Stimulated activated CD4-positive, alpha-beta T cell treated with anti-CD3 and anti-CD28 coated beads, Interleukin-15, amount 100 ng/mL, for 24 hours (primary cell): ENCODE measurements at regions not wholly inside any gene's neighbourhood (a gene's known extent, or its start where the extent isn't known, plus 50 kb on each side); places are given as distances from the start of the nearest gene placed in this dataset.
"Not testable (repeated sequence)": the region's sequence is repeated elsewhere in the genome, so short reads cannot be mapped to it uniquely, and the experiment has no call there.

Source experiments
- DNase-seq: peaks from one replicate; pipeline ENCODE4 v3.0.0-alpha.2; 2020

DNA sequence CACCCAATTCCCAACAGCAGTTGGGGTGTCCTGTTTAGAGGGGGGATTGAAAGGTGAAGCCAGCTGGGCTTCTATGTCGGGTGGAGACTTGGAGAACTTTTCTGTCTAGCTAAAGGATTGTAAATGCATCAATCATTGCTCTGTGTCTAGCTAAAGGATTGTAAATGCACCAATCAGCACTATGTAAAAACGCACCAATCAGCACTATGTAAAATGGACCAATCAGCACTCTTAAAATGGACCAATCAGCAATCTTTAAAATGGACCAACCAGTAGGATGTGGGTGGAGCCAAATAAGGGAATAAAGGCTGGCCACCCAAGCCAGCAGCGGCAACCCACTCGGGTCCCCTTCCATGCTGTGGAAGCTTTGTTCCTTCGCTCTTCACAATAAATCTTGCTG, 1518.6 kb upstream of the RAG2 start:
- not testable (repeated sequence) for DNase-seq

GRCh38 chr11:38115381-38115780, 1517.3 kb upstream of the RAG2 start:
- DNase-seq, result not testable (repeated sequence)

GRCh38 chr11:38100836-38101462, 1502.9 kb upstream of the RAG2 start:
- no peak for DNase-seq

DNA sequence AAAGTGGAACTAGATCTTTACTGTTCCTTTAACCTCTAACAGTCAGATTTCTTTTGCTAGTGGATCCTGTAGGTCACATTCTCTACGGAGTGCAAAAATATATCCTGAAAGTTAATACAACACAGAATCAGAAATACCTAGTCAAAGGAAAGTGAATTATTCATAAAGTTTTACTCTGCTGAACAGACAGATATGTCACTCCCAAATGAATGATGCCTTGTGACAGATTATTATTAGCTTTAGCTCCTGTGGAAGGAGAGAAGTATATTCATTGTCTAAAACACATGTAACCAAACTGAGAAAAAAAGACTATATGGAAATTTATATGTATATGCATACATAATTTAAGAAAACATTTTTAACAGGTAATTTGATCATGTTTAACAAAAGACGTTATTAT, 1497.2 kb upstream of the RAG2 start:
- DNase-seq, result no peak

DNA sequence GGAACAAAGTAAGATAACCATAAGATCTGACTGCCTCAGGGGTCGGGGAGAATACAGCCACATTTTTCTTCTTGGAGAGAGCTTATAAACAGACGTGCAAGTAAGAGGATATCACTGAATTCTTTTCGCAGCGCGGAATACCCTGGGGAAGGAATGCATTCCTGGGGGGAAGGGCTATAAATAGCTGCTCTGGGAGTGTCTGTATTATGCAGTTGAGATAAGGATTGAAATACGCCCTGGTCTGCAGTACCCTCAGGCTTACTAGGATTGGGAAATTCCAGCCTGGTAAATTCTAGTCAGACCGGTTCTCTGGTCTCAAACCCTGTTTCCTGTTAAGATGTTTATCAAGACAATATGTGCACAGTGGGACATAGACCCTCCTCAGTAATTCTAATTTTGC, 1491.7 kb upstream of the RAG2 start:
- DNase-seq, result no peak

DNA sequence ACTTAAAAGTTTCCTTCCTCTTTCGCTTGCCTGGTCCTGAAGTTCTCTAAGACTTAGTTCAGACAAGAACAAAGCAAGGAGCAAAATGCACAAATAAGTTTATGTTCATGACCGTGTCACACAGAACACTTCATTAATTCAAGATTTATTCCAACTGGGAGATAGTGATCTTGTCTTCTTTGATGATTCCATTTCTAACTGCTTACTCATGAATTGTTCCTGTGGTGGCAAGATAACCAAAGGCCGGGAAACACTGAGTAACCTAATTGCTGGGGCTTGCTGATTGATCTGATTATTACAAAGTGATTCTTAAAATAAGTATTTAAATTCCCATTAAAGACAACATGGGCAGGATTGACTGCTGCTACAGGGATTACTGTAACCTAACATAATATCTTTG, 1462.9 kb upstream of the RAG2 start:
- DNase-seq, result no peak

GRCh38 chr11:38060136-38060535, 1462.1 kb upstream of the RAG2 start:
- no peak for DNase-seq

DNA sequence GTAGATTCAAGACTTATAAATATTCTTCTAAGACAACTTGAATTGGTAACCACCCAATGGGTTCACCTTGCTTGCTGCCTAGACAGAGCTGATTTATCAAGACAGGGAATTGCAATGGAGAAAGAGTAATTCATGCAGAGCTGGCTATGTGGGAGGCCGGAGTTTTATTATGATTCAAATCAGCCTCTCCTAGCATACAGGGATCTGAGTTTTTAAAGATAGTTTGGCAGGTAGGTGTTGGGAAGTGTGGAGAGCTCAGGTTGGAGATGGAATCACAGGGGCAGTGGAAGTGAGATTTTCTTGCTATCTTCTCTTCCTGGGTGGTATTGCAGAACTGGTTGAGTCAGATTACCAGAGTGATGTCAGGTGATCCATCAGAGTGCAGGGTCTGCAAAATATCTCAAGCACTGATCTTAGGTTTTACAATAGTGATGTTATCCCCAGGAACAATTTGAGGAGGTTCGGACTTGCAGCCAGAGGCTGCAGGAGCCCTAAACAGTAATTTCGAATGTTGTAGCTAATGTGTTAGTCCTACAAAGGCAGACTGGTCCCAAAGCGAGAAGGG, 1448.6 kb upstream of the RAG2 start:
- no peak for DNase-seq

GRCh38 chr11:38043060-38043459, 1445.0 kb upstream of the RAG2 start:
- DNase-seq, result no peak

- DNase-seq, result no peak
Measured at GRCh38 chr11:38038777-38039176, 1440.7 kb upstream of the RAG2 start.

GRCh38 chr11:38019072-38019775, 1421.2 kb upstream of the RAG2 start:
- no peak for DNase-seq

GRCh38 chr11:38014405-38014804, 1416.4 kb upstream of the RAG2 start:
- no peak for DNase-seq

DNA sequence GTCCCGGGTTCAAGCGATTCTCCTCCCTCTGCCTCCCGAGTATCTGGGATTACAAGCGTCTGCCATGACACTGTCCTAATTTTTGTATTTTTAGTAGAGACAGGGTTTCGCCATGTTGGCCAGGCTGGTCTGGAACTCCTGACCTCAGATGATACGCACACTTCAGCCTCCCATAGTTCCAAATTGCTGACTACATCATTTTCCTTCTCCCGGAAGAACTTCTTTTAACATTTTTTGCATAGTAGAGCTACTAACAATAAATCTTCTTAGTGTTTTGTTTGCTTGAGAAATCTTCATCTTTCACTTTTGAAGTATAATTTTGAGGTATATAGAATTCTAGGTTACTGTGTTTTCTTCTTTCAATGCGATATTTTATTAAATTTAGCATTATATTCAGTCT, 1415.1 kb upstream of the RAG2 start:
- no peak for DNase-seq

DNA sequence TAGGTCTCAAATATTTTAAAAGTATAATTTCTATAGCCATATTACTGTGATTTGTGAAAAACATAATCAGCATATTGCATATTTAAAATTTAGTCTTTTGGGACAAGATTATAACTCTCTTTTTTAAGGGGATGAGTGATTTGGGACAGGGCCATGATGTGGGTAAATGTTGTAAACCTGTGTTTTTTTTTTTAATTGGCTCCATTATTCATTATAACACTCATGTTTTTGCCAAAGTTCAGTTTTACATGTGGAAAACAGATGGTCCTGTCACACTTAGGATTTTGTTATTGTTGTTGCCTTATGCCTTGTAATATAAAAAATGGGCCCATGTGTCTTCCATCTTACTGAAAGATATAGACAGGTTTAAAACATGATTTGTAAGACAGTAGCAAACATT, 1413.5 kb upstream of the RAG2 start:
- no peak for DNase-seq

DNA sequence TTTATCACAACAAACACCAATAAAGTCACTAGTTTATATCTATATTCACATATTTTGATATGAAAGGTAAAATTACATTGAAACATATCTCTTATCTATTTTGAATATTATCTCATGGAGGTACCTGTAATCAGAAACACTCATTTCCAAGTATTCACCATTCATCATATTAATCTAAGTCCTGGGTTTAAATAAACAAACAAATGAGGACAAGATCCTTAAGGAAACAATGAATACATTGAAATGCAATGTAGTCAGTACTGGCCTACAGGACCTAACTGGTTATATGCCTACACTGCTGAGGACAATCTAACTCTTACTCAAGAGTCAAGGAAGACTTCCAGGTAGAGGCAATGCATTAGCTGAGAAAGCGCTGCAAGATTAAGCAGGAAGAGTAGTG, 1411.9 kb upstream of the RAG2 start:
- DNase-seq, result no peak

DNA sequence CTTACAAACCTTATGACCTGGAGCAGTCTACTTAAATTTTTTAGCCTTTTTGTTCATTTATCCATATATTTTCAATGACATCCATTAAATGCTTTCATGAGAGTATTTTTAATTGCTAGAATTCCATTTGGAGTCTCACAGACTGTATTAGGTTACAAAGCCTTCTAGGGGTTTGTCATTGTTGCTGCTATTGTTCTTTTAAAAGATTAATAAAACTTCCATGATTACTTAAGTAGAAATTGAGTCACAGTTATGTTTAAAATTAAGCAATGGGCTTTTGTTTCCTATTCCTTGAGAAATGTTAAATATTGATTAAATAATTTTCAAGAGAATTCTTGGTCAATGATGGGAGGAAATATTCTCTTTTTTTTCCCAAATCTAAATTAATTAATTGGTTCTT, 1408.4 kb upstream of the RAG2 start:
- DNase-seq, result no peak

GRCh38 chr11:38005597-38005996, 1407.6 kb upstream of the RAG2 start:
- DNase-seq, result no peak

- DNase-seq, result no peak
Measured at GRCh38 chr11:37999171-37999570, 1401.1 kb upstream of the RAG2 start.

GRCh38 chr11:37995886-37996285, 1397.8 kb upstream of the RAG2 start:
- DNase-seq, result no peak

DNA sequence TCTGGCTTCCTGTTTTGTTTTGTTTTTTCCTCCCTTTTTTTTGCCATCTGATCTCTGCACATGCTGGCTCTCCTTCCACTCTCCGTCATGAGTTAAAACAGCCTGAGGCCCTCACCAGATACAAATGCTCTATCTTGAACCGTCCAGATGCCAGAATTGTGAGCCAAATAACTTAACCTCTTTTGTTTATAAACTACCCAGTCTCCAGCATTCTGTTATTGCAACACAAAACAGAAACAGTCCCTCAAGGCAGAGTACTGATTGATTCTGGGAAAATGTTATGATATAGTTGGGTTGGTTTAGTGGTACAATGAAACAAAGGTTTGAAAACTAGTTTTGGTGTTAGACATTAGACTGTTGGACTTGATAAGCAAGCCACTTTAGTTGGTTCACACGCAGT, 1390.0 kb upstream of the RAG2 start:
- no peak for DNase-seq

DNA sequence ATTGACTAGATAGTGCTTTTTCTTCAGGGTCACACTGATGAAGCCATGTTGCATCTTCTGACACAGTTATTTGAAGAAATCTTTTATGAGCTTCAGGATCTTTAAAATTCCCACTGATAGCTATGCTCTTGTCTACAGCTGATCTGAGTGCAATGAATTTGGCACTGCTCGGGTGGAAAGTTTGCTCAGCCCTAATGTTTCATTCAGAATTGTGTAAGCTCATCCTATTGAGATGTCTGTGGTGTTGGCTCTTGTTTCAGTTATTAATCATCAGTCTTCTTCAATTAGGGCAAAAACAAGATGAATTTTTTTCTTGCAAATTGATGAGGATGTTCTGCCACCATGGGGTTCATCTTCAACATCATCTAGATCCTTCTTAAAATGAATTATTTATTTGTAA, 1387.0 kb upstream of the RAG2 start:
- no peak for DNase-seq

DNA sequence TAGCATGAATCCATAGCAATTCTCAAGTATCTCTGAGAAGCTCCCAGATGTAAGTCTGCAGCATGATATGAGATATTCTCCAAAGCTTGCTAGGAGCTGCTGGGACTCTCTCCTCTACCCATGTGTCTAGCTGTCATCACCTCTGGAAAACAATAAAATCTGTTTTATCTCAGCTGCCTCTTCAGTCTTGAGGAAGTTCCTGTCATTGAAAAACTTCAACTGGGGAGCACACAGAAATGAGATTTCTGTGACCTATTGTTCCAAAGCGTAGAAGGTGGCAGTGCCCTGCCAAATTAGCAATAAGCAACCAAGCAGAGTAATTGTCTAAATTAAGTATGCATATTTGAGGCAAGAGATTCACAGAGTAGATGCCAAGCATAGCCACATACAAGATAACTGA, 1380.6 kb upstream of the RAG2 start:
- no peak for DNase-seq

DNA sequence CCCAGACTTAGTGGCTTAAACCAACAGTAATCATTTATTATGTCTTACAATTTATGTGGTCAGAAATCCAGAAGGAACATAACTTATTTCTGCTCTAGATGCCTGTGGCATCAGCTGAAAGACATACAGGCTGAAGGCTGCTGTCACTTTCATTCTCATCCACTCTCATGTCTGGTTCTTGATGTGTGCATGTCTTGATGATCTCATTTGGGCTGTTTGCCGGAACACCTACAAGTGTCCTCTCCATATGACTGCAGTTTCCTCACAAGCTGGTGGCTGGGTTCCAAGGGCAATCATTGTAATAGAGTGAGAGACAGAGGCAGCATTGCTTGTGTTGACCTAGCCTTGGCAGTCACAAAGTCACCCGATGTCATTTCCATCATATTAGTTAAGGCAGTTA, 1375.9 kb upstream of the RAG2 start:
- DNase-seq, result no peak

- DNase-seq, result no peak
Measured at GRCh38 chr11:37972691-37973090, 1374.7 kb upstream of the RAG2 start.

DNA sequence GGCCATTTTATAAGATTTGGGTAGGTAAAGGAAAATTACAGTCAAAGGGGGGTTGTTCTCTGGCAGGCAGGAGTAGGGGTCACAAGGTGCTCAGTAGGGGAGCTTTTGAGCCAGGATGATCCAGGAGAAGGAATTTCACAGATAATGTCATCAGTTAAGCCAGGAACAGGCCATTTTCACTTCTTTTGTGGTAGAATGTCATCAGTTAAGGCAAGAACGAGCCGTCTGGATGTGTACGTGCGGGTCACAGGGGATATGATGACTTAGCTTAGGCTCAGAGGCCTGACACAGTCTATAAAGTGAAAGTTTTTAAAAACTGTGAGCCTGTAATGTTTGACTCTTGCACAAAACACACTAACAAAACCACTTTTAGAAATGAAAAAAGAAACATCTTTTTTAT, 1371.3 kb upstream of the RAG2 start:
- DNase-seq, result not testable (repeated sequence)
